ENCODE measurements at regions not wholly inside any gene's neighbourhood (a gene's known extent, or its start where the extent isn't known, plus 50 kb on each side); places are given as distances from the start of the nearest gene placed in this dataset.
"Not testable (repeated sequence)": the region's sequence is repeated elsewhere in the genome, so short reads cannot be mapped to it uniquely, and the experiment has no call there.

- H3K27me3 ChIP-seq (ENCODE audit: control insufficient read depth, insufficient read depth, low read length): no peaks in the 10 kb centered on the region
These were observed 1653.8 kb upstream of the DDX18 start for GRCh38 chr2:116160657-116161056.

GRCh38 chr2:116162395-116162794 is 1652.1 kb upstream of the DDX18 start:
- no peak overlapping the region for H3K4me3 Mint-ChIP-seq
- no peak for ATAC-seq (ENCODE audit: low read depth in 2 of 2)
- Histone ChIP-seq H3K27ac (ENCODE audit: insufficient read depth, low read length, poor library complexity, severe bottlenecking) (no peak overlapping the region), H3K27me3 (ENCODE audit: control insufficient read depth, insufficient read depth, low read length) (no peaks in the 10 kb centered on the region), H3K4me3 (ENCODE audit: low read depth, low read length) (no peak overlapping the region), H3K4me1 (ENCODE audit: control insufficient read depth, insufficient read depth, low read length, poor library complexity, severe bottlenecking) (no peaks in the 10 kb centered on the region), H3K36me3 (ENCODE audit: control insufficient read depth, insufficient read depth, low read length) (no peaks in the 10 kb centered on the region), H3K9me3 (ENCODE audit: control insufficient read depth in 2 of 2, low read length in 2 of 2) (peaks cover 4 to 17% of the 10 kb centered on the region in 2 experiments)
- no peak for DNase-seq
- H3K36me3 Mint-ChIP-seq: no peaks in the 10 kb centered on the region
- no peaks in the 10 kb centered on the region for H3K4me1 Mint-ChIP-seq
- peaks cover 4 to 36% (median 10%) of the 10 kb centered on the region in 7 donors for H3K9me3 Mint-ChIP-seq
- no peaks in the 10 kb centered on the region for H3K27me3 Mint-ChIP-seq
- H3K27ac Mint-ChIP-seq: no peak overlapping the region

More at GRCh38 chr2:116160657-116161056, 1653.8 kb upstream of the DDX18 start:
- Histone ChIP-seq H3K9me3 (ENCODE audit: control insufficient read depth in 2 of 2, low read length in 2 of 2) (peaks cover 3 to 25% of the 10 kb centered on the region in 2 experiments), H3K4me1 (ENCODE audit: control insufficient read depth, insufficient read depth, low read length, poor library complexity, severe bottlenecking) (no peaks in the 10 kb centered on the region), H3K36me3 (ENCODE audit: control insufficient read depth, insufficient read depth, low read length) (no peaks in the 10 kb centered on the region), H3K27ac (ENCODE audit: insufficient read depth, low read length, poor library complexity, severe bottlenecking) (no peak overlapping the region), H3K4me3 (ENCODE audit: low read depth, low read length) (no peak overlapping the region)
- Mint-ChIP-seq H3K27ac (no peak overlapping the region), H3K9me3 (peaks cover 5 to 48% (median 13%) of the 10 kb centered on the region in 7 donors), H3K36me3 (no peaks in the 10 kb centered on the region), H3K4me1 (no peaks in the 10 kb centered on the region), H3K4me3 (no peak overlapping the region), H3K27me3 (no peaks in the 10 kb centered on the region)
- no peak for ATAC-seq (ENCODE audit: low read depth in 2 of 2)
- DNase-seq: no peak

DNA sequence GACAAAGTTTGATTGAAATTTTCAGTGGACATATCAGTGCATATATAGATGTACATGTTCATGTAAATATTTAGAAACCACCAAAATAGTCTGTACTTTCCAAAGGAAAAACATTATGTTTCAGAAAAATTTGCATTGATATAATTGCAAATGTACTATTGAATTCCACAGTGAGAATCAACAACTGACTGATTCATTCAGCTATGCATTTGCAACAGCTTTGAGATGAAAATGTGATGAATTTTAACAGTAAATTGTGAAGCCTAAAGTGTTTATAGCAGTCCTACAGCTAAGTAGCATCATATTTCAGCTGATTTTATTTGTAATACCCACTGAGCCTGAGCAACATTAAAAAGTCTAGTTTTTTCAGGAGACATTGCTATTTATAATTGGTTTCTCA is 1647.4 kb upstream of the DDX18 start:
- Histone ChIP-seq H3K27ac (ENCODE audit: insufficient read depth, low read length, poor library complexity, severe bottlenecking) (no peak overlapping the region), H3K4me3 (ENCODE audit: low read depth, low read length) (no peak overlapping the region), H3K9me3 (ENCODE audit: control insufficient read depth in 2 of 2, low read length in 2 of 2) (peaks cover 3 to 9% of the 10 kb centered on the region in 2 experiments), H3K4me1 (ENCODE audit: control insufficient read depth, insufficient read depth, low read length, poor library complexity, severe bottlenecking) (no peaks in the 10 kb centered on the region), H3K27me3 (ENCODE audit: control insufficient read depth, insufficient read depth, low read length) (no peaks in the 10 kb centered on the region), H3K36me3 (ENCODE audit: control insufficient read depth, insufficient read depth, low read length) (no peaks in the 10 kb centered on the region)
- Mint-ChIP-seq H3K27me3 (no peaks in the 10 kb centered on the region), H3K27ac (no peak overlapping the region), H3K36me3 (no peaks in the 10 kb centered on the region), H3K9me3 (peaks cover 0 to 30% (median 7%) of the 10 kb centered on the region in 7 donors), H3K4me3 (no peak overlapping the region), H3K4me1 (no peaks in the 10 kb centered on the region)
- ATAC-seq (ENCODE audit: low read depth in 2 of 2): no peak
- no peak for DNase-seq

DNA sequence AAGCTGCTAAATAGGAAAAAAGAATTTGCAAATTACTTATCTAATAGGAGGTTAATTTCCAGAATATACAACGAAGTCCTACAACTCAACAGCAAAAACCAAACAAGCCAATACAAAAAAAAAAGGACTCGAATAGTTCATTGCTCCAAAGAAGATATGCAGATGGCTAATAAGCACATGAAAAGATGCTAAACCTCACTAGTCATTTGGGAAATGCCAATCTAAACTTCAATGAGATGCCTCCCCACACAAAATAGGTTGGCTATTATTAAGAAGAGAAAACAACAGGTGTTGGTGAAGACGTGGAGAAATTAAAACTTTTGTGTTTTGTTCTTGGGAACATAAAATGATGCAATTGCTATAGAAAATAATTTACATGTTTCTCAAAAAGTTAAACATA is 1634.4 kb upstream of the DDX18 start:
- Histone ChIP-seq H3K27me3 (ENCODE audit: control insufficient read depth, insufficient read depth, low read length) (no peaks in the 10 kb centered on the region), H3K4me1 (ENCODE audit: control insufficient read depth, insufficient read depth, low read length, poor library complexity, severe bottlenecking) (no peaks in the 10 kb centered on the region), H3K9me3 (ENCODE audit: control insufficient read depth in 2 of 2, low read length in 2 of 2) (no peaks in the 10 kb centered on the region), H3K27ac (ENCODE audit: insufficient read depth, low read length, poor library complexity, severe bottlenecking) (no peak overlapping the region), H3K4me3 (ENCODE audit: low read depth, low read length) (no peak overlapping the region), H3K36me3 (ENCODE audit: control insufficient read depth, insufficient read depth, low read length) (no peaks in the 10 kb centered on the region)
- Mint-ChIP-seq H3K36me3 (no peaks in the 10 kb centered on the region), H3K27ac (no peak overlapping the region), H3K9me3 (peaks cover 0 to 23% (median 9%) of the 10 kb centered on the region in 7 donors), H3K4me1 (no peaks in the 10 kb centered on the region), H3K27me3 (no peaks in the 10 kb centered on the region), H3K4me3 (no peak overlapping the region)
- ATAC-seq (ENCODE audit: low read depth in 2 of 2): no peak
- no peak for DNase-seq

DNA sequence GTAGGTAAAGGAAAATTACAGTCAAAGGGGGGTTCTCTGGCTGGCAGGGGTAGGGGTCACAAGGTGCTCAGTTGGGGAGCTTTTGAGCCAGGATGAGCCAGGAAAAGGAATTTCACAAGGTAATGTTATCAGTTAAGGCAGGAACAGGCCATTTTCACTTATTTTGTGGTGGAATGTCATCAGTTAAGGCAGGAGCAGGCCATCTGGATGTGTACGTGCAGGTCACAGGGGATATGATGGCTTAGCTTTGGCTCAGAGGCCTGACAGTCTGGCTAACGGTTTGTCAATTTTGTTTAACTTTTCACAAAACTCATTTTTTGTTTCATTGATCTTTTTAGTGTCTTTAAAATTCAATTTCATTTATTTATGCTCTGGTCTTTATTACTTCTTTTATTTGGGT is 1623.8 kb upstream of the DDX18 start:
- H3K27me3 ChIP-seq (ENCODE audit: control insufficient read depth, insufficient read depth, low read length); ATAC-seq (ENCODE audit: low read depth in 2 of 2); H3K36me3 Mint-ChIP-seq; H3K27ac Mint-ChIP-seq; H3K4me3 ChIP-seq (ENCODE audit: low read depth, low read length); H3K4me1 Mint-ChIP-seq; H3K4me1 ChIP-seq (ENCODE audit: control insufficient read depth, insufficient read depth, low read length, poor library complexity, severe bottlenecking); DNase-seq; H3K27ac ChIP-seq (ENCODE audit: insufficient read depth, low read length, poor library complexity, severe bottlenecking); H3K4me3 Mint-ChIP-seq; H3K36me3 ChIP-seq (ENCODE audit: control insufficient read depth, insufficient read depth, low read length); H3K27me3 Mint-ChIP-seq: not testable (repeated sequence)
- peaks cover 3 to 46% (median 15%) of the 10 kb centered on the region in 7 donors for H3K9me3 Mint-ChIP-seq
- peaks cover 2 to 23% of the 10 kb centered on the region in 2 experiments for H3K9me3 ChIP-seq (ENCODE audit: control insufficient read depth in 2 of 2, low read length in 2 of 2)

GRCh38 chr2:116200086-116200485 is 1614.4 kb upstream of the DDX18 start:
- no peaks in the 10 kb centered on the region for H3K27me3 ChIP-seq (ENCODE audit: control insufficient read depth, insufficient read depth, low read length)
- no peak overlapping the region for H3K27ac ChIP-seq (ENCODE audit: insufficient read depth, low read length, poor library complexity, severe bottlenecking)
- Mint-ChIP-seq H3K36me3 (no peaks in the 10 kb centered on the region), H3K27ac (no peak overlapping the region), H3K4me3 (no peak overlapping the region), H3K9me3 (peaks cover 4 to 34% (median 12%) of the 10 kb centered on the region in 7 donors), H3K27me3 (no peaks in the 10 kb centered on the region), H3K4me1 (no peaks in the 10 kb centered on the region)
- DNase-seq (no peak), ATAC-seq (ENCODE audit: low read depth in 2 of 2) (no peak)
- no peaks in the 10 kb centered on the region for H3K36me3 ChIP-seq (ENCODE audit: control insufficient read depth, insufficient read depth, low read length)
- no peak overlapping the region for H3K4me3 ChIP-seq (ENCODE audit: low read depth, low read length)
- peaks cover 0 to 11% of the 10 kb centered on the region in 2 experiments for H3K9me3 ChIP-seq (ENCODE audit: control insufficient read depth in 2 of 2, low read length in 2 of 2)
- H3K4me1 ChIP-seq (ENCODE audit: control insufficient read depth, insufficient read depth, low read length, poor library complexity, severe bottlenecking): no peaks in the 10 kb centered on the region

DNA sequence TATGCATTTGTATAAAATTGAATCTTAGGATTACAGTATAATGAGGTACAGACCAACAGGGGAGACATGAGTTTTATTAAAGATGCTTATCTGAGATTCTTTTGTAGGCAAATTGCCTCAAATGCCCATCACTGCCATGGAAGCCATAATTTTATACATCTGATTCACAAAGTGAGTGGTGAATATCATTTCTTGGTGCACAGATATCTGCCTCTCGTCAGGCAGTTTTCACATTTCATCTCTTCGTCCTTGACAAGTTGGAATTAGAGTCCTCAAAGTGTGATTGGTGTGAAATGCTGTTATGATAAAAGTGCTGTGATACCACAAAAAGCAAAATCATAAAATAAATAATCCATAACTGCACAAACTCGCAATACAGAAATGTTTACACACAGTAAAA is 1602.8 kb upstream of the DDX18 start:
- no peaks in the 10 kb centered on the region for H3K4me1 ChIP-seq (ENCODE audit: control insufficient read depth, insufficient read depth, low read length, poor library complexity, severe bottlenecking)
- no peaks in the 10 kb centered on the region for H3K9me3 ChIP-seq (ENCODE audit: control insufficient read depth in 2 of 2, low read length in 2 of 2)
- H3K36me3 Mint-ChIP-seq: no peaks in the 10 kb centered on the region
- ATAC-seq (ENCODE audit: low read depth in 2 of 2) (no peak), DNase-seq (no peak)
- H3K27me3 Mint-ChIP-seq: no peaks in the 10 kb centered on the region
- no peak overlapping the region for H3K27ac Mint-ChIP-seq
- H3K9me3 Mint-ChIP-seq: peaks cover 3 to 16% (median 7%) of the 10 kb centered on the region in 7 donors
- no peak overlapping the region for H3K4me3 Mint-ChIP-seq
- H3K27ac ChIP-seq (ENCODE audit: insufficient read depth, low read length, poor library complexity, severe bottlenecking): no peak overlapping the region
- no peaks in the 10 kb centered on the region for H3K36me3 ChIP-seq (ENCODE audit: control insufficient read depth, insufficient read depth, low read length)
- no peak overlapping the region for H3K4me3 ChIP-seq (ENCODE audit: low read depth, low read length)
- H3K4me1 Mint-ChIP-seq: no peaks in the 10 kb centered on the region
- no peaks in the 10 kb centered on the region for H3K27me3 ChIP-seq (ENCODE audit: control insufficient read depth, insufficient read depth, low read length)

DNA sequence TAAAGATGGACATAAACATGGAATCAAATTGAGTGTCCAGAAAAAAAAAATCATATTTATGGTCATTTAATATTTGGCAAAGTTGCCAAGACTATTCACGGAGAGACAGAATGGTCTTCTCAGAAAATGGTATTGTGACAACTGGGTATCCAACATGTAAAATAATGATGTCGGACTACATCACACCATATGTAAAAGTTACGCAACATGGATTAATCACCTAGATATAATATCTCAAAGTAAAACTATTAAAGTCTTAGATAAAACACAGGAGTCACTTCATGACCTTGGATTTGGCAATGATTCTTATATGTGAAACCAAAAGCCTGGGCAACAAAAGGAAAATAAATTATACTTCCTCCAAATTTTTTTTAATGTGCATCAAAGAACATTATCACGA is 1591.7 kb upstream of the DDX18 start:
- Histone ChIP-seq H3K4me1 (ENCODE audit: control insufficient read depth, insufficient read depth, low read length, poor library complexity, severe bottlenecking) (no peaks in the 10 kb centered on the region), H3K27me3 (ENCODE audit: control insufficient read depth, insufficient read depth, low read length) (no peaks in the 10 kb centered on the region), H3K36me3 (ENCODE audit: control insufficient read depth, insufficient read depth, low read length) (no peaks in the 10 kb centered on the region), H3K9me3 (ENCODE audit: control insufficient read depth in 2 of 2, low read length in 2 of 2) (peaks cover 0 to 15% of the 10 kb centered on the region in 2 experiments), H3K4me3 (ENCODE audit: low read depth, low read length) (no peak overlapping the region), H3K27ac (ENCODE audit: insufficient read depth, low read length, poor library complexity, severe bottlenecking) (no peak overlapping the region)
- Mint-ChIP-seq H3K27ac (no peak overlapping the region), H3K9me3 (peaks cover 0 to 26% (median 8%) of the 10 kb centered on the region in 7 donors), H3K4me1 (no peaks in the 10 kb centered on the region), H3K27me3 (no peaks in the 10 kb centered on the region), H3K36me3 (no peaks in the 10 kb centered on the region), H3K4me3 (no peak overlapping the region)
- ATAC-seq (ENCODE audit: low read depth in 2 of 2): no peak
- no peak for DNase-seq
